ENCODE measurements at regions not wholly inside any gene's neighbourhood (a gene's known extent, or its start where the extent isn't known, plus 50 kb on each side); places are given as distances from the start of the nearest gene placed in this dataset.

- no peak for TF ChIP-seq CHD7 (IDR thresholded peaks at IDR 0.05; ENCODE audit: insufficient replicate concordance, low read length)
These were observed 86.5 kb upstream of the PRLR start (continued) for GRCh38 chr5:35316611-35317274.

Measured in H1 (cell line).